Anterior cingulate cortex (tissue), 58 donors: ENCODE measurements at regions not wholly inside any gene's neighbourhood (a gene's known extent, or its start where the extent isn't known, plus 50 kb on each side); places are given as distances from the start of the nearest gene placed in this dataset.
"Not testable (repeated sequence)": the region's sequence is repeated elsewhere in the genome, so short reads cannot be mapped to it uniquely, and the experiment has no call there.

ENCODE experiments used
- DNase-seq, 58 donors: peaks; one replicate each; lab custom pipeline; 2025; lab: John Stamatoyannopoulos, UW

DNA sequence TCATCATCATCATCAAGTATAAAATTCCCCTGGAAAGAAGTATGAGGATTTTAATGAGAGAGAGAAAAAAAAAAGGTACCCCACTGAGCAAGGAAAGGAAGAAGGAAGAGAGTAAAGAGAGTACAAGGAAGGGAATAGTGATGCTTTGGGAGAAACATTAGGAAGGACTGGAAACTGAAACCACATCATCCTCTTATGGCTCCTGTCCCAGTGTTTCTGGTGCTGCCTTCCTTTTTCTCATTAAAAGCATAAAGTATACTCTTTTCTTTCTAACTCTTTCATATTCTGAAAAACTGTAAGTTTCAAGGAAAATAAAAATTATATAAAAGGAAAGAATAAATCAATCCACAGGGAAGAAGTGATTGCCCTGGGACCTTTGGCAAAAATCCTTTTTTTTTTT lies 616.4 kb upstream of the CBLB start:
- no peak for DNase-seq

DNA sequence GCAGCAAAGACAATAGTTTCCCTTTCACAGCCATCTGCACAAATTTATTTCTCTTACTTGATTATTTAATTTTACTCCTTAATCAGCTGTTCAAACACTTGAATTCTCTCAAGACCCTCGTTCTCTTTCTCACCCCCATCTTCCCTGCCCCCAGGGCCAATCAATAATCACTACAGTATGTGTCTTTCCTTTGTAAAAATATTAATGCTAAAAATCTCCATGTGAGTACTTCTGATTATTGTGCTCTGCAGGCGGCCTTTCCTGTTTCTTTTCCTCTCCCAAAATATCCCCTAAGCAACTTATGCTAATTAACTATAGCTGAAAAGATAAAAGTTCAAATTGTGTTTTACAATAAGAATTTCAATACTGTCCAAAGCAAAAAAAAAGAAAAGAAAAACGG lies 617.0 kb upstream of the CBLB start:
- DNase-seq: no peak

DNA sequence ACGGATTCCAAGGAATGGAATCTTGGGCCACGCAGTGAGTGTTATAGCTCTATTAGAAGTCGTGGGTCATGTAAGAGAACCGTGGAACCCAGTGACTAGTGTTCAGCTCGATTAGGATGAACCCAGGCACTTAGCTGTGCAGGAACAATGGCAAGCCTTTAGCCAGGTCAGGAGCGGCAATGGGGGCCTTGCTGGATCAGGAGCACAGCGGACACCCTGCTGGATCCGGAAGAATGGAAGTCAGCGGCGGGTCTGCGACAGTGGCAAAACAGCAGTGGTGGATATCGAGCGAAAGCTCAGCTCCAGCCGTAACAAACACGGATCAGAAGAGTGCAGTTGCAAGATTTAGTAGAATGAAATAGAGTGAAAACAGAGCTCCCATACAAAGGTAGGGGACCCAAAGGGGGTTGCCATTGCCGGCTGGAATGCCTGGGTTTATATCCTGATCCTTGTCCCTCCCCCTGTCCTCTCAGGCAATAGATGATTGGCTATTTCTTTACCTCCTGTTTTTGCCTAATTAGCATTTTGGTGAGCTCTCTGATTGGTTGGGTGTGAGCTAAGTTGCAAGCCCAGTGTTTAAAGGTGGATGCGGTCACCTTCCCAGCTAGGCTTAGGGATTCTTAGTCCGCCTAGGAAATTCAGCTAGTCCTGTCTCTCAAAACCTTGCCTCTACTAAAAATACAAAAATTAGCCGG lies 618.3 kb upstream of the CBLB start:
- not testable (repeated sequence) for DNase-seq

DNA sequence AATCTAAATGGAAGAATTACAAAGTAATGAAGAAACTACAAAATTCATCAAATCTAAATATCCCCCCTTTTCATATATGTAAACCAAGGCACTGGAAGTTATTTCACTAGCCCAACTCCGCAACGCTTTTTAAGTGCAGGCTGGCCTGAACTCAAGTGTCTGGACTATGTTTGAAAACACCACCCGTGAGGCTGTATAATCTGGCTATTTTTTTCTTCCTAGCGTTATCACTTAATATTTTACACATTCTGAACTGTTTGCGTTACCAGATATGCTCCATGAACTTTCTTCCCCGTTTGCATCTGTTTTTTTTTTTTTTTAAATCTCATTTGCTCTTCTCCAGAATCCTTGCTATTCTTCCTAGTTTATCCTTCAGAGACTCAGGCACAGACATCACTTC lies 619.5 kb upstream of the CBLB start:
- no peak for DNase-seq

DNA sequence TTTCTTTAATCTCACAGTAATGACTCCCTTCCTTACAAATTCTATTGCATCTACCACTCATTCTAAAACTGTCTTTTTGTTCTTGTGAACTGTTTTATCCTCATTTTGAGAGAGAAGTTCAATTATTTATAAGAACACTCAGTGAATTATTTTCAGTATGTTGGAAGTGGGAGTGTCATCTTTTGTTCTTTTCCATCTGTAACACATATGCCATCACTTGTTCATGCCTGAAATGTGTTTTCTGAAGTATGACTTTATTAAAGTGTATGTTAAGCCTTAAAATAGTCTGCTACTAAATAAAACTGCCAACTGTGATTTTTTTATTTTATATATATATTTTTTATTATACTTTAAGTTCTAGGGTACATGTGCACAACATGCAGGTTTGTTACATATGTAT lies 623.0 kb upstream of the CBLB start:
- no peak for DNase-seq

DNA sequence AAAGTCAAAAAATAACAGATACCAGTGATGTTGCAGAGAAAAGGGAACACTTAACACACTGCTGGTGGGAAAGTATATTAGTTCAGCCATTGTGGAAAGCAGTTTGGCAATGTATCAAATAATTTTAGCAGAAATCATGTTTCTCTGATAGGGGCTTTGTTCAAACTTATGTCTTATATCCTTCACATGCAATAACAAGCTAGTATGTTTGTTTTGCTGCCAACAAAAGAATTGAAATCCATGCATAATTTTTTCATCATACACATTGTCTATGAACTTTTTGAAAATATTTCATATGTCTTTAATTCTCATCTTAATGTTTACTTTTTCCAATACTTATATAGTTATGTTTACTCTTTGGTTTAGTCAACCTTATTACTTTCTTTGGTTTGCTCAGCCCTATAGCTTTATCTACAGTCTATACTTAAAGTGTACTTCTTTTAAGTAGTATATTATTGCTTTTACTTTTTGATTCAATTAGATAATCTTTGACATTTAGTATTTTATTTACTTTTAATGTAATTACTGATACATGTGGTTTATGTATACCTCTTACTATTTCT lies 639.6 kb upstream of the CBLB start:
- no peak for DNase-seq

DNA sequence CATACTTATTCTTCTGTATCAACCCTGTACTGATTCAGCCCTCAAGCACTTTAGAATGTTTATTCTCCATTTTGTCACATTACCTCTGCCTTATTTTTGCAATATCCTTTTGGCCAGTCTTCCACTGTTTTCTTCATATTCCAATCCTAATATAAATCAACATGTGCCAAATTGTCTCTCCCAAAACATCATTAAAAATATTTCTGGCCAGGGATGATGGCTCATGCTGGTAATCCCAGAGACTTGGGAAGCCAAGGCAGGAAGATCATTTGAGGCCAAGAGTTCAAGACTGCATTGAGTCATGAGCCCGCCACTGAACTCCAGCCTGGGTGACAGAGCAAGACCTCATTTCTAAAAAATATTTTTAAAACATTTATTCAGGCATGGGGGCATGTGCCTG lies 641.4 kb upstream of the CBLB start:
- no peak for DNase-seq

DNA sequence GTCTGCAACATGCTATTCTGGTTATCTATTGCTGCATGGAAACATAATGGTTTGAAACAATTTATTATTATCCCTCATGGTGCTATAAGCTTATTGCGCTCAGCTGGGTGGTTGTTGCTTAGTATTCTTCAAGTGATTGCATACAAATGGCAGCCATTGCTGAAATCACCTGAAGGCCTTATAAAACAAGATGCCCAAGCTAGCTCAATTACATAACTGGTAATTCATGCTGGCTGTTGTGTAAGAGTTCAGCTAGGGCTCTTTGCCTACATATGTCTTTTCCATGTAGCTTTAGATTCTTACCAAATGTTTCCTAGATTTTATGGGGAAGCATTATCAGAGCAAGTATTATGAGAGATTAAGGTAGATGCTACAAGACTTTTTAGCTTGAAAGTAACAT lies 644.0 kb upstream of the CBLB start:
- no peak for DNase-seq

DNA sequence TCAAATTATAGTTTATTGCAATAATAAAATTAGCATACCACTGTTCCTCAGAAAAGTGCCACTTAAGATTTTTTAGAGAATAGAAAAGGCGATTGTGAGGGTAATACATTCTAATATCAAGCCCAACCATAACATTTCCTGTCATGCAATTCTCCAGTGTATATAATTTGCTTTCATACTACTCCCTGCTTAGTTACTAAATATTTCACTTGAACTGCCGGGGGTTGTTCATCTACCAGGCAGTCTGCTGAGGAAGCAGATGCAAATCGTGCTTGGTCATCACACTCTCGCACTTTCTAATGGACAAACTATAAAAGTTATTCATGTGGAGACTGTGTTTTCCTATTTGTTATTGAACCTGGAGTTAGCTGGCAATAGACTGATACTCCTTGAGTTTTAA lies 645.6 kb upstream of the CBLB start:
- no peak for DNase-seq

DNA sequence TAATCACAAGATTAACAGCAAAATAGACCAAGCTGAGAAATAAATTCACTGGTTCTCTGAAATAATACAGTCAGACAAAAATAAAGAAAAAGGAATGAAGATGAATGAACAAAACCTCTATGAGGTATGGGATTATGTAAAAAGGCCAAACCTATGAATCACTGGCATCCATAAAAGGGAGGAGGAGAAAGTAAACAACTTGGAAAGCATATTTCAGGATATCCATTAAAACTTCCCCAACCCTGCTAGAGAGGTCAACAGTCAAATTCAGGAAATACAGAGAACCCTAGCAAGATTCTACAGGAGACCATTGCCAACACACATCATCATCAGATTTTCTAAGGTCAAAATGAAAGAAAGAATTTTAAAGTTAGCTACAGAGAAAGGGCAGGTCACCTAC lies 649.7 kb upstream of the CBLB start:
- no peak for DNase-seq

DNA sequence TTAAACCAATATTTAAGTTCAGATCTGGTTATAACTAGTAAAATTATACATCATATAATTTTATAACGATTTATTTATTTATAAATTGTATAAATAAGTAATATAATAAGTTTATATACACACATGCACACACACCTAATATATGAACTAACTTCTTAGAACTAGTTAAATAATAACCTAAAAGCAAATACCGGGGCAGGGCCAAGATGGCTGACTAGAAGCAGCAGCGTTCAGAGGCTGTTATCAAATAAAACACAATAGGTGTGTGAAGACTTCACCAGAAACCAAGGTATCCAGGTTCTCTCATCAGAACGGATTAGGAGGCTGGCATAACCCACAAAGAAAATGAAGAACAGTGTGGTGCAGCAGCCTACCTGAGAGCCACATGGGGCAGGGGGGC lies 653.6 kb upstream of the CBLB start:
- DNase-seq: no peak

DNA sequence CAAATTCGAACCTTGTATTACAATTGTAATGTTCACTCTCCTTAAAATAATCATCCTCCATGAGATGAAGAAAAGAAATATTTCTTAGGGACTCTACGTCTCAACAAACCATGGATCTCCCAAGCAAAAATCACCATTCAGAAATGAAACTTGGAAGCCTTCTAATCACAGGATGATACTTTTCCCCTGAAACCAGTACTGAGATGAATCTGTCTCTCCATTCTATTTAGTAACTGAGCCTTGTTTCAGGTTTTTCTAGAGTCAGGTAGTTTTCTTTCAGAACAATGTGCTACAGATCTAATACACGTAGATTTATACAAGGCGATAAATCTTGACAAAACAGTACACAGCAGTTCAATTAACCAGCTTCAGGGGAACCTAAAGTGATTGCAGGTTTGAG lies 660.1 kb upstream of the CBLB start:
- no peak for DNase-seq

DNA sequence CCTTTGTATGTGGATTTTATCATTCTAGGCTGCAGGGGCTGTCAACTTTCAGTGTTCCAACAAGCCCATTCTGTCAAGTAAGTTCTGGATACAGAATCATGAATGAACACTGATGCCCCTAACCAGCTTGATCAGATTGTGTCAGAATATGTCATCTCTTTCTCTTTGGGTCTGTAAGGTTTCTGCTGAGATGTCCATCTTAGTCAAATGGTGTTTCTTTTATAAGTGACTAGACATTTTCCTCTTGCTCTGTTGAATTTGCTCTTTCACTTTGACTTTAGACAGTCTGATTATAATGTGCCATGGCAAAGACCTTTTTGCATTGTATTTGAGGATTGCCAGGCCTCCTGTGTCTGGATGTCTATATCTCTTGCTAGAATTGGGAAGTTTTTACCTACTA lies 660.9 kb upstream of the CBLB start:
- no peak for DNase-seq

DNA sequence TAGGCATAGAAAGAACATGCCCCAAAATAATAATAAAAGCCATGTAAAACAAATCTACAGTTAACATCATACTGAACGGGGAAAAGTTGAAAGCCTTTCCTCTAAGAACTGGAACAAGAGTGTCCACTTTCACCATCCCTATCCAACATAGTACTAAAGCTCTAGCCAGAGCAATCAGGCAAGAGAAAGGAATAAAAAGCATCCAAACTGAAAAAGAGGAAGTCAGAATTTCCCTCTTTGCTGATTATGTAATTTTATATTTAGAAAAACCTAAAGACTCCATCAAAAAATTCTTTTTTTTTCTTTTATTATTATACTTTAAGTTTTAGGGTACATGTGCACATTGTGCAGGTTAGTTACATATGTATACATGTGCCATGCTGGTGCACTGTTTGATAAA lies 661.6 kb upstream of the CBLB start:
- DNase-seq: no peak

DNA sequence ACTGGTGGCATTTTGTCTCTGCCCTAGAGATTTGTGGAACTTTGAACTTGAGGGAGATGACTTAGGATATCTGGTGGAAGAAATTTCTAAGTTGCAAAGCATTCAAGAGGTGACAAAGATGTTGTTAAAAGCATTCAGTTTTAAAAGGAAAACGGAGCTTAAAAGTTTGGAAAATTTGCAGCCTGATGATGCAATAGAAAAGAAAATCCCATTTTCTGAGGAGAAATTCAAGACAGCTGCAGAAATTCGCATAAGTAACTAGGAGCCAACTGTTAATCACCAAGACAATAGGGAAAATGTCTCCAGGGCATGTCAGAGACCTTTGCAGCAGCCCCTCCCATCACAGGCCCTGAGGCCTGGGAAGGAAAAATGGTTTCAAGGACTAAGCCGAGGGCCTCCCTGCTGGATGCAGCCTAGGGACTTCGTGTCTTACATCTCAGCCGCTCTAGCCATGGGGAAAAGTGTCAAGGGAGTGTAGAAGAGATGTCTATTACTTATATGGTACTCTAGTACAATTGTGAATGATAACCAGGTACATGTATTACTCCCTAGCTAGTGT lies 663.0 kb upstream of the CBLB start:
- not testable (repeated sequence) for DNase-seq

DNA sequence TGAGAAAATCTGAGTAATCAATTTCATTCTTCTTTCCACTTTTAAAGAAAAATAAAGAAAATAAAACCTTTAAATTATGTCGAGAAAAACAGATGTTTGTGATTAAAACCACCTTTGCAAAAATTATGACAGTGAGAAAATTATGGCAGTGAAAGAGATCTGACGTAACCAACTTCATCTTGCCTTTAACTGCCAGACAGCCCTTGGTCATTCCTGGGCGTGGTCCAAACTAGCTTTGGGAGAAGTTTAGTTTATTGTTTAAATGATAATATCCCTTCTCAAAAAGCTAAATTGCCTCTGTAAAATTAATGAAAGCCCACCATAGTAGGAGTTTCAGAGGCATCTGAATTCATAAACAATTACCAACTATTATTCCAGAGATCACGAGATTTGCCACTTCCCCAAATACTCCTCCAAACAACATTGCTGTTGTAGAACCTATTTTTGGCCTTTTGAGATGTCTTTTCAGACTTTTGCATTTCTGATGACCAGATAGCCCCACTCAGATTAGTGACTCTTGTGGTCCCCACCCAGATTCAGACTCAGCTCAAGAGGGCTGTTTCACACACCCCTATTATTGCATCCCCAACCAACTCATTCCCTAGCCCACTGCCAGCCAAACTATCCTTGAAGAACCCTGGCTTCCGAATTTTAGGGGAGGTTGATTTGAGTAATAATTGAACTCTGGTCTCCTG lies 664.4 kb upstream of the CBLB start:
- no peak for DNase-seq

DNA sequence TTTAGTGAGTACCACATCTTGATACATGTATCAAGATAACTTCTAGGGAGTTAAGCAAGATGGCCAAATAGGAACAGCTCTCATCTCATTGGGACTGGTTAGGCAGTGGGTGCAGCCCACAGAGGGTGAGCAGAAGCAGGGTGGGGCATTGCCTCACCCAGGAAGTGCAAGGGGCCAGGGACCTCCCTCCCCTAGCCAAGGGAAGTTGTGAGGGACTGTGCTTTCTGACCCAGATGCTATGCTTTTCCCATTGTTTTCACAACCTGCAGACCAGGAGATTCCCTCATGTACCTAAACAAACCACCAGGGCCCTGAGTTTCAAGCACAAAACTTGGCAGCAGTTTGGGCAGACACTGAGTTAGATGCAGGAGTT lies 665.0 kb upstream of the CBLB start:
- no peak for DNase-seq

DNA sequence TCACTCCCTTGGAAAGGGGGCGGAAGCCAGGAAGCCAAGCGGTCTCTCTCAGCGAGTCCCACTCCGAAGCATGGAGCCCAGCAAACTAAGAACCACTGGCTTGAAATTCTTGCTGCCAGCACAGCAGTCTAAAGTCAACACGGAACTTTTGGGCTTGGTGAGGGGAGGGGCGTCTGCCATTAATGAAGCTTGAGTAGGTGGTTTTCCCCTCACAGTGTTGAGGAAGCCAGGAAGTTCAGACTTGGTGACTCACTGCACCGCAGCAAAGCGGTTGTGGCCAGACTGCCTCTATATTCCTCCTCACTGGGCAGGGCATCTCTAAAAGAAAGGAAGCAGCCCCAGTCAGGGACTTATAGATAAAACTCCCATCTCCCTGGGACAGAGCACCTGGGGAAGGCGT lies 665.4 kb upstream of the CBLB start:
- DNase-seq: no peak

DNA sequence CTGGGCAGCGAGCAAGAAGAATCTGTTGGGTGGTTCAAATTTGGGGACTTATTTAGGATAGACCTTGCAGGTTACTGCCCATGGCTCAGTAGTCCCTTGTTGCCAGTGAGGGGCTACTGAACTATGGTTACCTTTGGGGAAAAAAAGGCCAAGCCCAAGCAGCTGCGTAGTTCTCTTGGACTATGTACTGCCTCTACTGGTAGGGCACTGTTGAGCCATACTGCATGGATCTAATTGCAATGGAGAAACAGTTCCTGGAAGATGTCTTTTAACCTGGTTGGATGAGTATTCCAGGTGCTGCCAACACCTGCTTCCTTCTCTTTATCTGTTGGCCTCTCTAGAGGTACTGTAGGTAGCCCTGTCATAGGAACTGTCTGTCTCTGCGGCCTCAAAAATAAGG lies 671.9 kb upstream of the CBLB start:
- DNase-seq: no peak

DNA sequence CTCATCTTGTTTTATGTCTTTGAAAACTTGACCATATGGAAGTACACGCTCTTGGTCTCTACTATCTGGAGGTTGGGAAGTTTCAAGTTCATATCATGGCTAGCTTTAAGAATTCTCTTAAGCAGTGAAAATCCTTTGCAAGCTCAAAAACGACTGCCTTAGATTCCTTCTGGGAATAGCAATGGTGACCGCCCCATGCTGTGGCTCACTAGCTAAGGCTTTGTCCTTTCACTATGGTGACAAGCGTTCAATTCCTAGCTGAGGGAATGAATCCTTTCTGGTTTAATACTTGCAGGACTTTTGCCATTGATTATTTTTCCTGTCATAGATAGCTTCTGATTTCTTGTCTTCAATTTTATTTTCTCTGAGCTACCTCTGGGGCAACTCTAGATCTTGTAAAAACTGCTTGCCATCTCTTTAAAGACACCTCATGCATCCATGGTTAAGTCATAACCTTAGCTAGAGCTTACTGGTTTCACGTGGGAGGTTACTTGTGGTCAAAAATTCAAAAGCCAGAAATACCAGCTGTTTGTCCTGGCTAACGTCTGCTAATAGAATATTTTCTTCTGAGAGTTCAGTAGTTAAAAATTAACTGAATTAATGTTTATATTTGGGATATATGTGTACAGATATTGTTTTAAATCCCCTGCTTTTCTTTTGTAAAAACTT lies 673.4 kb upstream of the CBLB start:
- DNase-seq: no peak

DNA sequence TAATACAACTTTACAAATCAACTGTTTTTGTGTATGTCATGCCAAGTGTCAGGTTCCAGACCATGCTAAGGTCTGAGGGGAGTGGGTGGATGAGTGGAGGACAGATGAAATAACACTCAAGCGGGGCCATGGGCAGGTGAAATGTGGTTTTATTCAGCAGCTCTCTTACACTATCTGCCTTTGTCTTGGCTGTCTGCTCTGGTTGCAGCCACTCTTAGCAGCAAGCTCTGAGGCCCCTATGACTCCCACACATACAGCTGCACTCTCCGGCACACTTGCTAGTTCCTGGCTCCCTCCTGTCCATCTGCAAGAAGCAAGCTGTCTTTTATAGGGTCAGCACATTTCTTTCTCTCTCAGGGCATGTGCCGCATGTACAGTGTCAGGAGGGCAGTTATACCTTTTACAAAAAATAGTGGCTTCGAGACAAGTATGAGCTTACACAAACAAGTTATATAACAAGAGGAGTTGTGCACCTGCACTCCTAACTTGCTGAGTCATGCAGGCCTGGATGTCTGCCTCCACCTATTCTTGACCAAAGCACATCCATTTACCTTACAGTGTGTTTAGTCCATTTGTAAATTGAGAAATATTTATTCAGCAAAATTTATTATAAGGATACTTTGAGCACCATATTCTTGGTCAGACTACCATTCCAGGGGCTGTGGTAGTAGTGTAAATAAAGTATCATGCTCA lies 683.7 kb upstream of the CBLB start:
- DNase-seq: no peak
